ENCODE measurements at regions not wholly inside any gene's neighbourhood (a gene's known extent, or its start where the extent isn't known, plus 50 kb on each side); places are given as distances from the start of the nearest gene placed in this dataset.

DNA sequence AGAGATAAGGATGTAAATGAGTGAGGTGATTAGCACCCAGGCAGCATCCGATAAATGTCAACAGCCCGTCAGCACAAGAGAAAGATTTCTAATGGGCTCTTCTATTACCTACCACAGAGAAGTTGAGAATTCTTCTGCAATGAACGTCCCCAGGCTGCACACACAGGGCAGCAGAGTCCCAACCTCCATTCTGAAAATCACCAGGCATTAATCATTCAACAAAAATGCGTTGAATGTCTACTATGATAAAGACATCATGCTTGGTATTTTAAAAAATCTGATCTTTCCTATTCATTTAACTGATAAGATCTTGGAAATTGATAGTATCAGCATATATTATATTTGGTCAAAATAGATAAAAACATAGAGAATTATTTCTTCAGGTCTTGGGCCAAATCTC lies 59.5 kb upstream of the VGLL2 start:
- H2AFZ ChIP-seq (ENCODE audit: low read length), result no peak overlapping the region
- no peaks in the 10 kb centered on the region for H3K9me2 ChIP-seq (replicated peaks; ENCODE audit: low read depth, low read length)
- H3F3A ChIP-seq (ENCODE audit: low read depth), result no peaks in the 10 kb centered on the region
- H3K9ac ChIP-seq (ENCODE audit: low read depth, low read length, poor library complexity, severe bottlenecking), result no peak overlapping the region
- no peaks in the 10 kb centered on the region for H3K79me2 ChIP-seq (ENCODE audit: insufficient read depth, low read length)
- H3K36me3 ChIP-seq (ENCODE audit: insufficient read depth, low read length), result no peaks in the 10 kb centered on the region
- no peaks in the 10 kb centered on the region for H3K9me3 ChIP-seq (ENCODE audit: insufficient read depth, low read depth, low read length)
- H3K4me2 ChIP-seq (ENCODE audit: low read depth, low read length, poor library complexity, severe bottlenecking), result no peak overlapping the region
- H3K4me1 ChIP-seq (ENCODE audit: insufficient read depth, low read length, poor library complexity, severe bottlenecking), result no peaks in the 10 kb centered on the region
- H3K4me3 ChIP-seq (ENCODE audit: low read length, poor library complexity, severe bottlenecking), result no peak overlapping the region
- no peaks in the 10 kb centered on the region for H4K20me1 ChIP-seq (ENCODE audit: insufficient read depth, low read length, poor library complexity, severe bottlenecking)
- TF ChIP-seq, protein P1, sequence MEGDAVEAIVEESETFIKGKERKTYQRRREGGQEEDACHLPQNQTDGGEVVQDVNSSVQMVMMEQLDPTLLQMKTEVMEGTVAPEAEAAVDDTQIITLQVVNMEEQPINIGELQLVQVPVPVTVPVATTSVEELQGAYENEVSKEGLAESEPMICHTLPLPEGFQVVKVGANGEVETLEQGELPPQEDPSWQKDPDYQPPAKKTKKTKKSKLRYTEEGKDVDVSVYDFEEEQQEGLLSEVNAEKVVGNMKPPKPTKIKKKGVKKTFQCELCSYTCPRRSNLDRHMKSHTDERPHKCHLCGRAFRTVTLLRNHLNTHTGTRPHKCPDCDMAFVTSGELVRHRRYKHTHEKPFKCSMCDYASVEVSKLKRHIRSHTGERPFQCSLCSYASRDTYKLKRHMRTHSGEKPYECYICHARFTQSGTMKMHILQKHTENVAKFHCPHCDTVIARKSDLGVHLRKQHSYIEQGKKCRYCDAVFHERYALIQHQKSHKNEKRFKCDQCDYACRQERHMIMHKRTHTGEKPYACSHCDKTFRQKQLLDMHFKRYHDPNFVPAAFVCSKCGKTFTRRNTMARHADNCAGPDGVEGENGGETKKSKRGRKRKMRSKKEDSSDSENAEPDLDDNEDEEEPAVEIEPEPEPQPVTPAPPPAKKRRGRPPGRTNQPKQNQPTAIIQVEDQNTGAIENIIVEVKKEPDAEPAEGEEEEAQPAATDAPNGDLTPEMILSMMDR (conservative IDR thresholded peaks at IDR 0.05; ENCODE audit: low read length), result no peak
- no peak for TF ChIP-seq EZH2phosphoT487 (IDR thresholded peaks at IDR 0.05; ENCODE audit: borderline replicate concordance)
- no peaks in the 10 kb centered on the region for H3K27me3 ChIP-seq (ENCODE audit: insufficient read depth, low read length, poor library complexity, severe bottlenecking)

- Histone ChIP-seq H3F3A (ENCODE audit: low read depth) (no peaks in the 10 kb centered on the region), H3K9me2 (replicated peaks; ENCODE audit: low read depth, low read length) (no peaks in the 10 kb centered on the region), H3K9ac (ENCODE audit: low read depth, low read length, poor library complexity, severe bottlenecking) (no peak overlapping the region), H3K27me3 (ENCODE audit: insufficient read depth, low read length, poor library complexity, severe bottlenecking) (no peaks in the 10 kb centered on the region), H2AFZ (ENCODE audit: low read length) (no peak overlapping the region), H3K4me3 (ENCODE audit: low read length, poor library complexity, severe bottlenecking) (no peak overlapping the region), H3K9me3 (ENCODE audit: insufficient read depth, low read depth, low read length) (no peaks in the 10 kb centered on the region), H3K4me1 (ENCODE audit: insufficient read depth, low read length, poor library complexity, severe bottlenecking) (no peaks in the 10 kb centered on the region), H3K36me3 (ENCODE audit: insufficient read depth, low read length) (no peaks in the 10 kb centered on the region), H3K79me2 (ENCODE audit: insufficient read depth, low read length) (no peaks in the 10 kb centered on the region), H4K20me1 (ENCODE audit: insufficient read depth, low read length, poor library complexity, severe bottlenecking) (no peaks in the 10 kb centered on the region), H3K4me2 (ENCODE audit: low read depth, low read length, poor library complexity, severe bottlenecking) (no peak overlapping the region)
- TF ChIP-seq, protein P1 (conservative IDR thresholded peaks at IDR 0.05; ENCODE audit: low read length), result no peak
- TF ChIP-seq EZH2phosphoT487 (IDR thresholded peaks at IDR 0.05; ENCODE audit: borderline replicate concordance), result no peak
Measured at GRCh38 chr6:117206522-117206921, 58.8 kb upstream of the VGLL2 start.

- Histone ChIP-seq H3F3A (ENCODE audit: low read depth) (no peaks in the 10 kb centered on the region), H4K20me1 (ENCODE audit: insufficient read depth, low read length, poor library complexity, severe bottlenecking) (no peaks in the 10 kb centered on the region), H3K9me2 (replicated peaks; ENCODE audit: low read depth, low read length) (no peaks in the 10 kb centered on the region), H2AFZ (ENCODE audit: low read length) (no peak overlapping the region), H3K79me2 (ENCODE audit: insufficient read depth, low read length) (no peaks in the 10 kb centered on the region), H3K4me1 (ENCODE audit: insufficient read depth, low read length, poor library complexity, severe bottlenecking) (no peaks in the 10 kb centered on the region), H3K36me3 (ENCODE audit: insufficient read depth, low read length) (no peaks in the 10 kb centered on the region), H3K9me3 (ENCODE audit: insufficient read depth, low read depth, low read length) (no peaks in the 10 kb centered on the region), H3K27me3 (ENCODE audit: insufficient read depth, low read length, poor library complexity, severe bottlenecking) (no peaks in the 10 kb centered on the region), H3K4me3 (ENCODE audit: low read length, poor library complexity, severe bottlenecking) (no peak overlapping the region), H3K4me2 (ENCODE audit: low read depth, low read length, poor library complexity, severe bottlenecking) (no peak overlapping the region), H3K9ac (ENCODE audit: low read depth, low read length, poor library complexity, severe bottlenecking) (no peak overlapping the region)
- TF ChIP-seq, protein P1 (conservative IDR thresholded peaks at IDR 0.05; ENCODE audit: low read length), result no peak
Measured at GRCh38 chr6:117206944-117207687, 58.2 kb upstream of the VGLL2 start.
